Endodermal cell (in vitro differentiated cells): ENCODE measurements at regions not wholly inside any gene's neighbourhood (a gene's known extent, or its start where the extent isn't known, plus 50 kb on each side); places are given as distances from the start of the nearest gene placed in this dataset.

ENCODE experiments used
- DNase-seq: peaks from one replicate; pipeline ENCODE4 v3.0.0-alpha.2; 2017
- H3K27ac ChIP-seq: 2 replicates; pipeline ENCODE4 v1.5.1; 2013; ENCODE audit warnings: mild to moderate bottlenecking, low read depth, low read length, moderate library complexity
- H3K27me3 ChIP-seq: 2 replicates; pipeline ENCODE4 v1.6.1; 2013; ENCODE audit warnings: mild to moderate bottlenecking, low read length, moderate library complexity; ENCODE audit not compliant: insufficient read depth, control insufficient read depth, poor library complexity, severe bottlenecking
- H3K36me3 ChIP-seq: 2 replicates; pipeline ENCODE4 v1.7.0; 2013; ENCODE audit warnings: mild to moderate bottlenecking, low read length, moderate library complexity; ENCODE audit not compliant: control insufficient read depth, insufficient read depth
- H3K4me1 ChIP-seq: one replicate; pipeline ENCODE4 v1.7.0; 2013; ENCODE audit warnings: low read length; ENCODE audit not compliant: control insufficient read depth, insufficient read depth
- H3K4me3 ChIP-seq: 2 replicates; pipeline ENCODE4 v1.5.1; 2013; ENCODE audit warnings: mild to moderate bottlenecking, low read length, moderate library complexity
- H3K9ac ChIP-seq: 2 replicates; pipeline ENCODE4 v1.6.1; 2013; ENCODE audit warnings: mild to moderate bottlenecking, low read length, moderate library complexity; ENCODE audit not compliant: poor library complexity, severe bottlenecking; ENCODE audit errors: extremely low read depth
- H3K9me3 ChIP-seq: 2 replicates; pipeline ENCODE4 v1.6.1; 2013; ENCODE audit warnings: mild to moderate bottlenecking, low read length, moderate library complexity; ENCODE audit not compliant: control insufficient read depth
- H3K27ac Mint-ChIP-seq: 2 replicates; pipeline ENCODE4 v1.8.0; 2020; ENCODE audit warnings: mixed read lengths
- H3K27me3 Mint-ChIP-seq: 2 replicates; pipeline ENCODE4 v1.8.0; 2021; ENCODE audit warnings: mild to moderate bottlenecking, mixed read lengths; ENCODE audit not compliant: insufficient read depth
- H3K36me3 Mint-ChIP-seq: 2 replicates; pipeline ENCODE4 v1.8.0; 2020; ENCODE audit warnings: low read depth, mixed read lengths
- H3K4me1 Mint-ChIP-seq: 2 replicates; pipeline ENCODE4 v1.8.0; 2020; ENCODE audit warnings: mixed read lengths
- H3K4me3 Mint-ChIP-seq: 2 replicates; pipeline ENCODE4 v1.8.0; 2020; ENCODE audit warnings: mild to moderate bottlenecking, moderate library complexity, mixed read lengths
- H3K9me3 Mint-ChIP-seq: 2 replicates; pipeline ENCODE4 v1.8.0; 2020; ENCODE audit warnings: mild to moderate bottlenecking, mixed read lengths
- CTCF ChIP-seq: fragments of 200-600 bp; sonication (generic); conservative IDR thresholded peaks from 2 replicates; pipeline ENCODE4 v1.5.0; 2021; ENCODE audit warnings: antibody characterized with exemption, mild to moderate bottlenecking
- WGBS, 2 experiments: methylation state at CpG; one replicate each; pipeline versions ENCODE4 v1.1.5 to v1.1.7; 2013; ENCODE audit warnings: missing lambda C conversion rate in 2 of 2, mixed read lengths in 1 of 2; ENCODE audit not compliant: insufficient coverage in 1 of 2, insufficient read length in 1 of 2; 5-methylcytosine and 5-hydroxymethylcytosine counted together

- Histone ChIP-seq H3K4me1 (no peaks in the 10 kb centered on the region), H3K4me3 (no peak overlapping the region), H3K27ac (no peak overlapping the region), H3K9me3 (no peaks in the 10 kb centered on the region), H3K27me3 (no peaks in the 10 kb centered on the region), H3K36me3 (no peaks in the 10 kb centered on the region), H3K9ac (no peak overlapping the region)
- Mint-ChIP-seq H3K4me1 (peaks cover 26% of the 10 kb centered on the region), H3K36me3 (no peaks in the 10 kb centered on the region), H3K27ac (no peak overlapping the region), H3K4me3 (no peak overlapping the region), H3K9me3 (peaks cover 12% of the 10 kb centered on the region), H3K27me3 (no peaks in the 10 kb centered on the region)
- 88 to 100% methylated on average over 2 to 3 of the region's 3 CpGs for WGBS, 2 experiments
- no peak for DNase-seq
- no peak for TF ChIP-seq CTCF
Observed at GRCh38 chr18:30622104-30622503, 420.4 kb downstream of the DSC3 start.

- no peaks in the 10 kb centered on the region for H3K27me3 ChIP-seq
- H3K9ac ChIP-seq = no peak overlapping the region
- H3K4me1 ChIP-seq = no peaks in the 10 kb centered on the region
- Mint-ChIP-seq H3K27me3 (no peaks in the 10 kb centered on the region), H3K4me1 (peaks cover 15% of the 10 kb centered on the region), H3K36me3 (no peaks in the 10 kb centered on the region), H3K4me3 (no peak overlapping the region), H3K9me3 (no peaks in the 10 kb centered on the region), H3K27ac (no peak overlapping the region)
- no peaks in the 10 kb centered on the region for H3K9me3 ChIP-seq
- H3K27ac ChIP-seq = no peak overlapping the region
- no peak for DNase-seq
- WGBS, 2 experiments = 95% methylated on average over 2 of the region's 3 CpGs; no CpG with 5 or more reads in 1 of the 2 experiments
- H3K4me3 ChIP-seq = no peak overlapping the region
- no peak for TF ChIP-seq CTCF
- H3K36me3 ChIP-seq = no peaks in the 10 kb centered on the region
Observed at GRCh38 chr18:30618567-30618966, 424.0 kb downstream of the DSC3 start.

- no peak overlapping the region for H3K4me3 Mint-ChIP-seq
- no peak overlapping the region for H3K27ac ChIP-seq
- H3K9me3 Mint-ChIP-seq = no peaks in the 10 kb centered on the region
- no peaks in the 10 kb centered on the region for H3K36me3 Mint-ChIP-seq
- H3K9ac ChIP-seq = no peak overlapping the region
- no peak overlapping the region for H3K4me3 ChIP-seq
- H3K4me1 ChIP-seq = peaks cover under 1% of the 10 kb centered on the region
- H3K27ac Mint-ChIP-seq = no peak overlapping the region
- no peaks in the 10 kb centered on the region for H3K9me3 ChIP-seq
- no peaks in the 10 kb centered on the region for H3K27me3 ChIP-seq
- no peak for DNase-seq
- WGBS, 2 experiments = 83% methylated on average over 5 of the region's 6 CpGs; no CpG with 5 or more reads in 1 of the 2 experiments
- H3K4me1 Mint-ChIP-seq = peaks cover 36% of the 10 kb centered on the region
- no peaks in the 10 kb centered on the region for H3K36me3 ChIP-seq
- H3K27me3 Mint-ChIP-seq = no peaks in the 10 kb centered on the region
- no peak for TF ChIP-seq CTCF
Observed at GRCh38 chr18:30616414-30616813, 426.1 kb downstream of the DSC3 start.
